HEK293 (cell line): ENCODE measurements at regions not wholly inside any gene's neighbourhood (a gene's known extent, or its start where the extent isn't known, plus 50 kb on each side); places are given as distances from the start of the nearest gene placed in this dataset.
A peak's percentile ranks its signal among the peaks of the same experiment; 100 is the strongest.

Experiments used
- CTCF ChIA-PET: fragments of 350-600 bp; formaldehyde crosslinking; extraction: SDS; loops from one replicate; lab custom pipeline; 2021; ENCODE audit warnings: antibody characterized with exemption; lab: Yijun Ruan, JAX
- POLR2A ChIA-PET: fragments of 300-600 bp; formaldehyde crosslinking; extraction: SDS; loops from one replicate; lab custom pipeline; 2020; ENCODE audit warnings: antibody characterized with exemption, inconsistent platforms; lab: Yijun Ruan, JAX
- H3K27ac ChIP-seq: fragments of 200-500 bp; sonication (Bioruptor generic); 2 replicates; pipeline ENCODE4 v1.5.1; 2014; ENCODE audit warnings: low read depth, low read length, control low read depth, inconsistent platforms; ENCODE audit errors: extremely low read depth
- H3K36me3 ChIP-seq, 2 experiments: fragments of 200-500 bp in 1 of 2; sonication (Bioruptor generic) in 1 of 2; 1 replicate in 1 of 2; 2 replicates in 1 of 2; pipeline ENCODE4 v1.5.1; 2014 to 2017; ENCODE audit warnings: inconsistent platforms in 2 of 2, low read length in 2 of 2; ENCODE audit not compliant: control insufficient read depth in 2 of 2, insufficient read depth in 1 of 2
- H3K4me1 ChIP-seq: fragments of 200-500 bp; sonication (Bioruptor generic); 2 replicates; pipeline ENCODE4 v1.5.1; 2014; ENCODE audit warnings: mild to moderate bottlenecking, low read length, inconsistent platforms; ENCODE audit not compliant: control insufficient read depth, insufficient read depth
- H3K4me3 ChIP-seq: 2 replicates; pipeline ENCODE4 v1.5.1; 2011; ENCODE audit warnings: low read depth, mild to moderate bottlenecking, control low read depth, low read length, moderate library complexity
- H3K9me3 ChIP-seq: fragments of 200-500 bp; sonication (Bioruptor generic); 2 replicates; pipeline ENCODE4 v1.5.1; 2014; ENCODE audit warnings: low read depth, low read length, inconsistent platforms; ENCODE audit not compliant: control insufficient read depth, insufficient read depth
- HOXC10 ChIP-seq: sonication (generic); formaldehyde crosslinking; IDR thresholded peaks from 2 replicates; pipeline ENCODE4 v1.8.1; 2023; ENCODE audit warnings: mild to moderate bottlenecking, missing genetic modification reagents
- KLF10 ChIP-seq: fragments of 450-650 bp; IDR thresholded peaks from 2 replicates; pipeline ENCODE4 v1.5.1; 2018; ENCODE audit warnings: missing biosample characterization, mild to moderate bottlenecking, missing genetic modification characterization
- KLF16 ChIP-seq: fragments of 450-650 bp; formaldehyde crosslinking; IDR thresholded peaks from 2 replicates; pipeline ENCODE4 v1.5.1; 2017; ENCODE audit warnings: missing biosample characterization, missing genetic modification characterization
- PATZ1 ChIP-seq: fragments of 450-650 bp; formaldehyde crosslinking; IDR thresholded peaks from 2 replicates; pipeline ENCODE4 v1.5.1; 2016; ENCODE audit warnings: missing biosample characterization, missing genetic modification characterization
- PRDM6 ChIP-seq: fragments of 450-650 bp; formaldehyde crosslinking; IDR thresholded peaks from 2 replicates; pipeline ENCODE4 v1.5.1; 2017; ENCODE audit warnings: missing biosample characterization, missing genetic modification characterization
- REPIN1 ChIP-seq: fragments of 450-650 bp; formaldehyde crosslinking; IDR thresholded peaks from 2 replicates; pipeline ENCODE4 v1.5.1; 2017; ENCODE audit warnings: missing biosample characterization, missing genetic modification characterization, low read depth
- SETDB1 ChIP-seq: IDR thresholded peaks from one replicate; pipeline ENCODE4 v1.6.1; 2017; ENCODE audit warnings: mild to moderate bottlenecking, low read length, moderate library complexity, mixed read lengths; ENCODE audit not compliant: insufficient read length
- SP7 ChIP-seq: fragments of 450-650 bp; formaldehyde crosslinking; IDR thresholded peaks from 2 replicates; pipeline ENCODE4 v1.5.1; 2016; ENCODE audit warnings: missing biosample characterization, missing genetic modification characterization
- TCF7L2 ChIP-seq: IDR thresholded peaks from 2 replicates; pipeline ENCODE4 v1.6.1; 2011; ENCODE audit warnings: low read depth, mild to moderate bottlenecking, inconsistent platforms, low read length, moderate library complexity, borderline replicate concordance
- ZBTB21 ChIP-seq: fragments of 450-650 bp; formaldehyde crosslinking; IDR thresholded peaks from 2 replicates; pipeline ENCODE4 v1.5.1; 2017; ENCODE audit warnings: missing biosample characterization, missing genetic modification characterization
- ZFP69B ChIP-seq: fragments of 450-650 bp; formaldehyde crosslinking; IDR thresholded peaks from 2 replicates; pipeline ENCODE4 v1.5.1; 2016; ENCODE audit warnings: missing biosample characterization, missing genetic modification characterization
- ZNF169 ChIP-seq: fragments of 450-650 bp; formaldehyde crosslinking; IDR thresholded peaks from 2 replicates; pipeline ENCODE4 v1.5.1; 2016; ENCODE audit warnings: missing biosample characterization, missing genetic modification characterization
- ZNF19 ChIP-seq: fragments of 450-650 bp; formaldehyde crosslinking; IDR thresholded peaks from 2 replicates; pipeline ENCODE4; 2016; ENCODE audit warnings: missing biosample characterization, missing genetic modification characterization, low read depth
- ZNF274 ChIP-seq, 2 experiments: fragments of 200-500 bp in 1 of 2; fragments of 450-650 bp in 1 of 2; sonication (Bioruptor generic) in 1 of 2; formaldehyde crosslinking in 1 of 2; IDR thresholded peaks; 2 replicates each; pipeline versions ENCODE4 v1.5.1 to v1.6.1; 2014 to 2016; ENCODE audit warnings: borderline replicate concordance in 1 of 2, inconsistent platforms in 1 of 2, low read length in 1 of 2, missing biosample characterization in 1 of 2, missing genetic modification characterization in 1 of 2
- ZNF433 ChIP-seq: fragments of 450-650 bp; formaldehyde crosslinking; IDR thresholded peaks from 2 replicates; pipeline ENCODE4 v1.5.1; 2016; ENCODE audit warnings: missing biosample characterization, missing genetic modification characterization, low read depth
- ZNF501 ChIP-seq: fragments of 450-650 bp; formaldehyde crosslinking; IDR thresholded peaks from 2 replicates; pipeline ENCODE4 v1.5.1; 2016; ENCODE audit warnings: missing biosample characterization, missing genetic modification characterization
- ZNF521 ChIP-seq: fragments of 450-650 bp; formaldehyde crosslinking; IDR thresholded peaks from 2 replicates; pipeline ENCODE4 v1.5.1; 2017; ENCODE audit warnings: missing biosample characterization, mild to moderate bottlenecking, missing genetic modification characterization
- ZNF561 ChIP-seq: fragments of 450-650 bp; IDR thresholded peaks from 2 replicates; pipeline ENCODE4 v1.5.1; 2018; ENCODE audit warnings: missing biosample characterization, missing genetic modification characterization, borderline replicate concordance
- ZNF596 ChIP-seq: fragments of 450-650 bp; IDR thresholded peaks from 2 replicates; pipeline ENCODE4 v1.5.0; 2018; ENCODE audit warnings: missing biosample characterization, mild to moderate bottlenecking, missing genetic modification characterization, moderate library complexity
- ZNF776 ChIP-seq: fragments of 450-650 bp; formaldehyde crosslinking; IDR thresholded peaks from 2 replicates; pipeline ENCODE4 v1.5.0; 2017; ENCODE audit warnings: missing biosample characterization, missing genetic modification characterization, borderline replicate concordance
- TF ChIP-seq, protein P1 (sequence below): fragments of 450-650 bp; formaldehyde crosslinking; IDR thresholded peaks from 2 replicates; pipeline ENCODE4 v1.5.1; 2016; ENCODE audit warnings: missing biosample characterization, missing genetic modification characterization
- TF ChIP-seq, protein P2 (sequence below): fragments of 450-650 bp; formaldehyde crosslinking; IDR thresholded peaks from 2 replicates; pipeline ENCODE4 v1.5.1; 2016; ENCODE audit warnings: missing biosample characterization, missing genetic modification characterization, borderline replicate concordance

GRCh38 chr4:63799166-63799565, 610.1 kb downstream of the TECRL start (continued):
- TF ChIP-seq ZNF596 (tag by site-specific recombination): no peak
- TF ChIP-seq, protein P1, sequence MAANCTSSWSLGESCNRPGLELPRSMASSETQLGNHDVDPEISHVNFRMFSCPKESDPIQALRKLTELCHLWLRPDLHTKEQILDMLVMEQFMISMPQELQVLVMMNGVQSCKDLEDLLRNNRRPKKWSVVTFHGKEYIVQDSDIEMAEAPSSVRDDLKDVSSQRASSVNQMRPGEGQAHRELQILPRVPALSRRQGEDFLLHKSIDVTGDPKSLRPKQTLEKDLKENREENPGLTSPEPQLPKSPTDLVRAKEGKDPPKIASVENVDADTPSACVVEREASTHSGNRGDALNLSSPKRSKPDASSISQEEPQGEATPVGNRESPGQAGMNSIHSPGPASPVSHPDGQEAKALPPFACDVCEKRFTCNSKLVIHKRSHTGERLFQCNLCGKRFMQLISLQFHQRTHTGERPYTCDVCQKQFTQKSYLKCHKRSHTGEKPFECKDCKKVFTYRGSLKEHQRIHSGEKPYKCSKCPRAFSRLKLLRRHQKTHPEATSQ (tag by site-specific recombination): no peak
- TF ChIP-seq, protein P2, sequence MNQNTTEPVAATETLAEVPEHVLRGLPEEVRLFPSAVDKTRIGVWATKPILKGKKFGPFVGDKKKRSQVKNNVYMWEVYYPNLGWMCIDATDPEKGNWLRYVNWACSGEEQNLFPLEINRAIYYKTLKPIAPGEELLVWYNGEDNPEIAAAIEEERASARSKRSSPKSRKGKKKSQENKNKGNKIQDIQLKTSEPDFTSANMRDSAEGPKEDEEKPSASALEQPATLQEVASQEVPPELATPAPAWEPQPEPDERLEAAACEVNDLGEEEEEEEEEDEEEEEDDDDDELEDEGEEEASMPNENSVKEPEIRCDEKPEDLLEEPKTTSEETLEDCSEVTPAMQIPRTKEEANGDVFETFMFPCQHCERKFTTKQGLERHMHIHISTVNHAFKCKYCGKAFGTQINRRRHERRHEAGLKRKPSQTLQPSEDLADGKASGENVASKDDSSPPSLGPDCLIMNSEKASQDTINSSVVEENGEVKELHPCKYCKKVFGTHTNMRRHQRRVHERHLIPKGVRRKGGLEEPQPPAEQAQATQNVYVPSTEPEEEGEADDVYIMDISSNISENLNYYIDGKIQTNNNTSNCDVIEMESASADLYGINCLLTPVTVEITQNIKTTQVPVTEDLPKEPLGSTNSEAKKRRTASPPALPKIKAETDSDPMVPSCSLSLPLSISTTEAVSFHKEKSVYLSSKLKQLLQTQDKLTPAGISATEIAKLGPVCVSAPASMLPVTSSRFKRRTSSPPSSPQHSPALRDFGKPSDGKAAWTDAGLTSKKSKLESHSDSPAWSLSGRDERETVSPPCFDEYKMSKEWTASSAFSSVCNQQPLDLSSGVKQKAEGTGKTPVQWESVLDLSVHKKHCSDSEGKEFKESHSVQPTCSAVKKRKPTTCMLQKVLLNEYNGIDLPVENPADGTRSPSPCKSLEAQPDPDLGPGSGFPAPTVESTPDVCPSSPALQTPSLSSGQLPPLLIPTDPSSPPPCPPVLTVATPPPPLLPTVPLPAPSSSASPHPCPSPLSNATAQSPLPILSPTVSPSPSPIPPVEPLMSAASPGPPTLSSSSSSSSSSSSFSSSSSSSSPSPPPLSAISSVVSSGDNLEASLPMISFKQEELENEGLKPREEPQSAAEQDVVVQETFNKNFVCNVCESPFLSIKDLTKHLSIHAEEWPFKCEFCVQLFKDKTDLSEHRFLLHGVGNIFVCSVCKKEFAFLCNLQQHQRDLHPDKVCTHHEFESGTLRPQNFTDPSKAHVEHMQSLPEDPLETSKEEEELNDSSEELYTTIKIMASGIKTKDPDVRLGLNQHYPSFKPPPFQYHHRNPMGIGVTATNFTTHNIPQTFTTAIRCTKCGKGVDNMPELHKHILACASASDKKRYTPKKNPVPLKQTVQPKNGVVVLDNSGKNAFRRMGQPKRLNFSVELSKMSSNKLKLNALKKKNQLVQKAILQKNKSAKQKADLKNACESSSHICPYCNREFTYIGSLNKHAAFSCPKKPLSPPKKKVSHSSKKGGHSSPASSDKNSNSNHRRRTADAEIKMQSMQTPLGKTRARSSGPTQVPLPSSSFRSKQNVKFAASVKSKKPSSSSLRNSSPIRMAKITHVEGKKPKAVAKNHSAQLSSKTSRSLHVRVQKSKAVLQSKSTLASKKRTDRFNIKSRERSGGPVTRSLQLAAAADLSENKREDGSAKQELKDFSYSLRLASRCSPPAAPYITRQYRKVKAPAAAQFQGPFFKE (tag by site-specific recombination): no peak
- TF ChIP-seq, all 188 proteins: peak for 0

- H3K27ac ChIP-seq: no peak overlapping the region
- TF ChIP-seq ZFP69B (tag by site-specific recombination) (no peak), TCF7L2 (peak; percentile 85; the same call in 1 of the 2 replicates)
Observed at GRCh38 chr4:63795301-63795700, 613.9 kb downstream of the TECRL start.

GRCh38 chr4:63790377-63790776, 618.9 kb downstream of the TECRL start:
- ChIA-PET POLR2A (no interaction called here), CTCF (no interaction called here)
- TF ChIP-seq ZNF274 (IDR thresholded peaks at IDR 0.05; ENCODE audit: low read length) (no peak), ZNF274 (tag by site-specific recombination; IDR thresholded peaks at IDR 0.05; ENCODE audit: borderline replicate concordance) (no peak), ZBTB21 (tag by site-specific recombination) (no peak), PATZ1 (tag by site-specific recombination) (no peak), PRDM6 (tag by site-specific recombination) (no peak), ZNF561 (no peak), ZNF521 (tag by site-specific recombination) (no peak), SETDB1 (no peak), HOXC10 (no peak), ZNF433 (tag by site-specific recombination) (no peak), ZNF501 (no peak), ZNF169 (no peak), SP7 (tag by site-specific recombination) (no peak), REPIN1 (no peak), ZNF19 (tag by site-specific recombination) (no peak), KLF16 (tag by site-specific recombination) (no peak), ZNF776 (no peak), KLF10 (tag by site-specific recombination) (no peak)

More at GRCh38 chr4:63795301-63795700, 613.9 kb downstream of the TECRL start:
- ChIA-PET CTCF (no interaction called here), POLR2A (no interaction called here)
- no peaks in the 10 kb centered on the region for H3K36me3 ChIP-seq
- no peak overlapping the region for H3K4me3 ChIP-seq
- no peaks in the 10 kb centered on the region for H3K9me3 ChIP-seq
- H3K4me1 ChIP-seq: no peaks in the 10 kb centered on the region

More at GRCh38 chr4:63790377-63790776, 618.9 kb downstream of the TECRL start:
- Histone ChIP-seq H3K27ac (no peak overlapping the region), H3K4me1 (no peaks in the 10 kb centered on the region), H3K36me3 (no peaks in the 10 kb centered on the region), H3K4me3 (no peak overlapping the region), H3K9me3 (no peaks in the 10 kb centered on the region)
